NCI-H2227 treated with DMSO at 0.1 percent for 48 hours (cell line): ENCODE measurements at regions not wholly inside any gene's neighbourhood (a gene's known extent, or its start where the extent isn't known, plus 50 kb on each side); places are given as distances from the start of the nearest gene placed in this dataset.
"Not testable (repeated sequence)": the region's sequence is repeated elsewhere in the genome, so short reads cannot be mapped to it uniquely, and the experiment has no call there.

ENCODE experiments used
- DNase-seq: peaks from one replicate; lab custom pipeline; 2025; lab: John Stamatoyannopoulos, UW

GRCh38 chr9:29348999-29349398, 1775.7 kb upstream of the C9orf72 start:
- no peak for DNase-seq

GRCh38 chr9:29389421-29389820, 1816.1 kb upstream of the C9orf72 start:
- no peak for DNase-seq

- DNase-seq = no peak
Observed at GRCh38 chr9:29390859-29391258, 1817.6 kb upstream of the C9orf72 start.

GRCh38 chr9:29393064-29393463, 1819.8 kb upstream of the C9orf72 start:
- DNase-seq = no peak

GRCh38 chr9:29394855-29395254, 1821.6 kb upstream of the C9orf72 start:
- no peak for DNase-seq

- no peak for DNase-seq
Observed at GRCh38 chr9:29397148-29397547, 1823.9 kb upstream of the C9orf72 start.

GRCh38 chr9:29416204-29416603, 1842.9 kb upstream of the C9orf72 start:
- DNase-seq = no peak

GRCh38 chr9:29422438-29422837, 1849.2 kb upstream of the C9orf72 start:
- no peak for DNase-seq

GRCh38 chr9:29432191-29432590, 1858.9 kb upstream of the C9orf72 start:
- DNase-seq = no peak

GRCh38 chr9:29432656-29433055, 1859.4 kb upstream of the C9orf72 start:
- not testable (repeated sequence) for DNase-seq

- DNase-seq = no peak
Observed at GRCh38 chr9:29435368-29435767, 1862.1 kb upstream of the C9orf72 start.

- DNase-seq = no peak
Observed at GRCh38 chr9:29437526-29437925, 1864.2 kb upstream of the C9orf72 start.

GRCh38 chr9:29439961-29440360, 1866.7 kb upstream of the C9orf72 start:
- no peak for DNase-seq

- DNase-seq = no peak
Observed at GRCh38 chr9:29440449-29440848, 1867.2 kb upstream of the C9orf72 start.

GRCh38 chr9:29445751-29446150, 1872.5 kb upstream of the C9orf72 start:
- DNase-seq = no peak

GRCh38 chr9:29449306-29449705, 1876.0 kb upstream of the C9orf72 start:
- DNase-seq = no peak

- DNase-seq = not testable (repeated sequence)
Observed at GRCh38 chr9:29450343-29450875, 1877.1 kb upstream of the C9orf72 start.

GRCh38 chr9:29456940-29457339, 1883.7 kb upstream of the C9orf72 start:
- DNase-seq = no peak

- no peak for DNase-seq
Observed at GRCh38 chr9:29475471-29475870, 1902.2 kb upstream of the C9orf72 start.

GRCh38 chr9:29511680-29512079, 1938.4 kb upstream of the C9orf72 start:
- no peak for DNase-seq

GRCh38 chr9:29514336-29514735, 1941.1 kb upstream of the C9orf72 start:
- no peak for DNase-seq

GRCh38 chr9:29514862-29515261, 1941.6 kb upstream of the C9orf72 start:
- no peak for DNase-seq

GRCh38 chr9:29548436-29548835, 1975.2 kb upstream of the C9orf72 start:
- DNase-seq = no peak

- DNase-seq = no peak
Observed at GRCh38 chr9:29555502-29555901, 1982.2 kb upstream of the C9orf72 start.

GRCh38 chr9:29556317-29556716, 1983.0 kb upstream of the C9orf72 start:
- DNase-seq = no peak
